ENCODE measurements at regions not wholly inside any gene's neighbourhood (a gene's known extent, or its start where the extent isn't known, plus 50 kb on each side); places are given as distances from the start of the nearest gene placed in this dataset.

- Histone ChIP-seq H3K9me3 (no peaks in the 10 kb centered on the region), H3K36me3 (no peaks in the 10 kb centered on the region), H3K27me3 (no peaks in the 10 kb centered on the region), H3K4me1 (no peaks in the 10 kb centered on the region), H3K4me3 (no peak overlapping the region), H3K27ac (no peak overlapping the region)
- intact Hi-C loops (cut with DNase I), result no loop called here
- TF ChIP-seq CTCF (IDR thresholded peaks at IDR 0.05), result no peak
- no peak for DNase-seq (ENCODE audit: low spot score in 2 of 2)
Observed at GRCh38 chr6:122130518-122130917, 268.9 kb upstream of the HSF2 start.

GRCh38 chr6:122136386-122136785 lies 263.1 kb upstream of the HSF2 start:
- Histone ChIP-seq H3K9me3 (no peaks in the 10 kb centered on the region), H3K27ac (no peak overlapping the region), H3K27me3 (no peaks in the 10 kb centered on the region), H3K36me3 (no peaks in the 10 kb centered on the region), H3K4me3 (no peak overlapping the region), H3K4me1 (no peaks in the 10 kb centered on the region)
- intact Hi-C loops (cut with DNase I), result no loop called here
- DNase-seq (ENCODE audit: low spot score in 2 of 2), result no peak
- TF ChIP-seq CTCF (IDR thresholded peaks at IDR 0.05), result no peak

- no peaks in the 10 kb centered on the region for H3K27me3 ChIP-seq
- no peaks in the 10 kb centered on the region for H3K36me3 ChIP-seq
- H3K4me3 ChIP-seq, result no peak overlapping the region
- no peak overlapping the region for H3K27ac ChIP-seq
- no peak for DNase-seq (ENCODE audit: low spot score in 2 of 2)
- no peaks in the 10 kb centered on the region for H3K9me3 ChIP-seq
- TF ChIP-seq CTCF (IDR thresholded peaks at IDR 0.05), result no peak
- no peaks in the 10 kb centered on the region for H3K4me1 ChIP-seq
- intact Hi-C loops (cut with DNase I), result no loop called here
Observed at GRCh38 chr6:122140031-122140430, 259.4 kb upstream of the HSF2 start.

GRCh38 chr6:122141246-122141645 lies 258.2 kb upstream of the HSF2 start:
- H3K27ac ChIP-seq, result no peak overlapping the region
- no peaks in the 10 kb centered on the region for H3K4me1 ChIP-seq
- no peaks in the 10 kb centered on the region for H3K9me3 ChIP-seq
- H3K36me3 ChIP-seq, result no peaks in the 10 kb centered on the region
- intact Hi-C loops (cut with DNase I), result no loop called here
- no peak overlapping the region for H3K4me3 ChIP-seq
- DNase-seq (ENCODE audit: low spot score in 2 of 2), result no peak
- TF ChIP-seq CTCF (IDR thresholded peaks at IDR 0.05), result no peak
- no peaks in the 10 kb centered on the region for H3K27me3 ChIP-seq

- Histone ChIP-seq H3K9me3 (no peaks in the 10 kb centered on the region), H3K27ac (no peak overlapping the region), H3K27me3 (no peaks in the 10 kb centered on the region), H3K4me3 (no peak overlapping the region), H3K36me3 (no peaks in the 10 kb centered on the region), H3K4me1 (no peaks in the 10 kb centered on the region)
- intact Hi-C loops (cut with DNase I), result no loop called here
- no peak for DNase-seq (ENCODE audit: low spot score in 2 of 2)
- no peak for TF ChIP-seq CTCF (IDR thresholded peaks at IDR 0.05)
Observed at GRCh38 chr6:122143813-122144601, 255.4 kb upstream of the HSF2 start.

- no peaks in the 10 kb centered on the region for H3K36me3 ChIP-seq
- no peak for TF ChIP-seq CTCF (IDR thresholded peaks at IDR 0.05)
- no peak overlapping the region for H3K27ac ChIP-seq
- H3K4me3 ChIP-seq, result no peak overlapping the region
- H3K9me3 ChIP-seq, result no peaks in the 10 kb centered on the region
- intact Hi-C loops (cut with DNase I), result no loop called here
- no peaks in the 10 kb centered on the region for H3K4me1 ChIP-seq
- no peaks in the 10 kb centered on the region for H3K27me3 ChIP-seq
- no peak for DNase-seq (ENCODE audit: low spot score in 2 of 2)
Observed at GRCh38 chr6:122145246-122145645, 254.2 kb upstream of the HSF2 start.

All from ascending aorta (tissue), 2 donors.